ENCODE measurements at regions not wholly inside any gene's neighbourhood (a gene's known extent, or its start where the extent isn't known, plus 50 kb on each side); places are given as distances from the start of the nearest gene placed in this dataset.

- no peak for TF ChIP-seq EZH2 (IDR thresholded peaks at IDR 0.05; ENCODE audit: borderline replicate concordance, low read depth, low read length, severe bottlenecking)
- TF ChIP-seq, protein P1, sequence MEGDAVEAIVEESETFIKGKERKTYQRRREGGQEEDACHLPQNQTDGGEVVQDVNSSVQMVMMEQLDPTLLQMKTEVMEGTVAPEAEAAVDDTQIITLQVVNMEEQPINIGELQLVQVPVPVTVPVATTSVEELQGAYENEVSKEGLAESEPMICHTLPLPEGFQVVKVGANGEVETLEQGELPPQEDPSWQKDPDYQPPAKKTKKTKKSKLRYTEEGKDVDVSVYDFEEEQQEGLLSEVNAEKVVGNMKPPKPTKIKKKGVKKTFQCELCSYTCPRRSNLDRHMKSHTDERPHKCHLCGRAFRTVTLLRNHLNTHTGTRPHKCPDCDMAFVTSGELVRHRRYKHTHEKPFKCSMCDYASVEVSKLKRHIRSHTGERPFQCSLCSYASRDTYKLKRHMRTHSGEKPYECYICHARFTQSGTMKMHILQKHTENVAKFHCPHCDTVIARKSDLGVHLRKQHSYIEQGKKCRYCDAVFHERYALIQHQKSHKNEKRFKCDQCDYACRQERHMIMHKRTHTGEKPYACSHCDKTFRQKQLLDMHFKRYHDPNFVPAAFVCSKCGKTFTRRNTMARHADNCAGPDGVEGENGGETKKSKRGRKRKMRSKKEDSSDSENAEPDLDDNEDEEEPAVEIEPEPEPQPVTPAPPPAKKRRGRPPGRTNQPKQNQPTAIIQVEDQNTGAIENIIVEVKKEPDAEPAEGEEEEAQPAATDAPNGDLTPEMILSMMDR (IDR thresholded peaks at IDR 0.05; ENCODE audit: borderline replicate concordance, extremely low read depth, low read length, poor library complexity, severe bottlenecking), result no peak
Observed at GRCh38 chr10:44008917-44009709, 360.4 kb upstream of the ZNF32 start.
